ENCODE measurements at regions not wholly inside any gene's neighbourhood (a gene's known extent, or its start where the extent isn't known, plus 50 kb on each side); places are given as distances from the start of the nearest gene placed in this dataset.
"Not testable (repeated sequence)": the region's sequence is repeated elsewhere in the genome, so short reads cannot be mapped to it uniquely, and the experiment has no call there.

- H3K23me2 ChIP-seq (ENCODE audit: low read depth, low read length); CTCF ChIA-PET (ENCODE audit: partially characterized antibody); H2BK15ac ChIP-seq (ENCODE audit: low read length); H3K27ac ChIP-seq (ENCODE audit: low read depth, low read length); H3K79me2 ChIP-seq (ENCODE audit: control insufficient read depth in 1 of 2, insufficient read depth in 2 of 2, low read length in 2 of 2); H2AK5ac ChIP-seq (ENCODE audit: low read depth, low read length); H2BK120ac ChIP-seq (replicated peaks; ENCODE audit: low read depth, low read length); H3K4me2 ChIP-seq (ENCODE audit: insufficient read depth in 1 of 2, low read depth in 2 of 2, low read length in 2 of 2); DNase-seq (ENCODE audit: low read depth in 1 of 2, low spot score in 2 of 2); FAIRE-seq; POLR2A ChIA-PET (ENCODE audit: partially characterized antibody); H3K4ac ChIP-seq (replicated peaks; ENCODE audit: insufficient read length, low read depth, low read length); H4K91ac ChIP-seq (replicated peaks; ENCODE audit: insufficient read length, low read length); H3K23ac ChIP-seq (ENCODE audit: insufficient read length); H4K5ac ChIP-seq (ENCODE audit: insufficient read length, low read depth, low read length); H4K8ac ChIP-seq (ENCODE audit: extremely low read depth, insufficient read depth, low read length); H3K56ac ChIP-seq (replicated peaks; ENCODE audit: insufficient read length, low read depth, low read length); H3K4me3 ChIP-seq (ENCODE audit: extremely low read depth in 1 of 4, insufficient read depth in 2 of 4, low read depth in 3 of 4, low read length in 4 of 4); H3K36me3 ChIP-seq (ENCODE audit: control insufficient read depth in 2 of 4, insufficient read depth in 4 of 4, low read length in 3 of 4); H3K14ac ChIP-seq (ENCODE audit: insufficient read length); H3K79me1 ChIP-seq (ENCODE audit: low read depth, low read length); H2BK12ac ChIP-seq (ENCODE audit: low read depth, low read length); H2AFZ ChIP-seq (ENCODE audit: low read length); H3K4me1 ChIP-seq (replicated peaks in 1 of 4; ENCODE audit: control insufficient read depth in 3 of 4, insufficient read depth in 4 of 4, low read length in 3 of 4); H3K18ac ChIP-seq (ENCODE audit: extremely low read depth, low read length); H3K27me3 ChIP-seq (replicated peaks in 1 of 4; ENCODE audit: control insufficient read depth in 3 of 4, extremely low read depth in 1 of 4, insufficient read depth in 3 of 4, low read length in 3 of 4); H3K9ac ChIP-seq (replicated peaks in 1 of 4; ENCODE audit: extremely low read depth in 1 of 4, low read depth in 3 of 4, low read length in 3 of 4); H2BK20ac ChIP-seq (ENCODE audit: low read length); H2BK5ac ChIP-seq (ENCODE audit: low read depth, low read length); H4K20me1 ChIP-seq (replicated peaks in 1 of 2; ENCODE audit: control insufficient read depth in 1 of 2, insufficient read depth in 2 of 2, low read length in 2 of 2): not testable (repeated sequence)
- 93% methylated on average over 24 of the region's 31 CpGs; no CpG with 5 or more reads in 1 of the 2 experiments for WGBS, 2 experiments (ENCODE audit: extremely low coverage in 1 of 2, insufficient coverage in 1 of 2, insufficient read length in 1 of 2, insufficient replicate concordance in 2 of 2, low coverage in 1 of 2, low lambda C conversion rate in 2 of 2, missing lambda C conversion rate in 1 of 2)
- peaks cover 0 to 22% of the 10 kb centered on the region in 2 experiments; a peak in 2 of 4 replicates for H3K9me3 ChIP-seq (ENCODE audit: insufficient read depth in 2 of 2, low read depth in 1 of 2, low read length in 1 of 2)
Measured at GRCh38 chr2:131834203-131835020, 306.7 kb downstream of the CCDC74A start.

GRCh38 chr2:131835022-131835421 lies 307.3 kb downstream of the CCDC74A start:
- not testable (repeated sequence) for H3K23ac ChIP-seq (ENCODE audit: insufficient read length); H3K27ac ChIP-seq (ENCODE audit: low read depth, low read length); H3K4me3 ChIP-seq (ENCODE audit: extremely low read depth in 1 of 4, insufficient read depth in 2 of 4, low read depth in 3 of 4, low read length in 4 of 4)

More at GRCh38 chr2:131835022-131835421, 307.3 kb downstream of the CCDC74A start:
- H2BK120ac ChIP-seq (replicated peaks; ENCODE audit: low read depth, low read length); H3K4me2 ChIP-seq (ENCODE audit: insufficient read depth in 1 of 2, low read depth in 2 of 2, low read length in 2 of 2); CTCF ChIA-PET (ENCODE audit: partially characterized antibody); H4K5ac ChIP-seq (ENCODE audit: insufficient read length, low read depth, low read length); H4K91ac ChIP-seq (replicated peaks; ENCODE audit: insufficient read length, low read length); H3K4ac ChIP-seq (replicated peaks; ENCODE audit: insufficient read length, low read depth, low read length); H4K8ac ChIP-seq (ENCODE audit: extremely low read depth, insufficient read depth, low read length); DNase-seq (ENCODE audit: low read depth in 1 of 2, low spot score in 2 of 2); H2BK15ac ChIP-seq (ENCODE audit: low read length); H2BK12ac ChIP-seq (ENCODE audit: low read depth, low read length); H3K18ac ChIP-seq (ENCODE audit: extremely low read depth, low read length); H2BK20ac ChIP-seq (ENCODE audit: low read length); H3K79me2 ChIP-seq (ENCODE audit: control insufficient read depth in 1 of 2, insufficient read depth in 2 of 2, low read length in 2 of 2); FAIRE-seq; H3K36me3 ChIP-seq (ENCODE audit: control insufficient read depth in 2 of 4, insufficient read depth in 4 of 4, low read length in 3 of 4); H3K56ac ChIP-seq (replicated peaks; ENCODE audit: insufficient read length, low read depth, low read length); H3K9ac ChIP-seq (replicated peaks in 1 of 4; ENCODE audit: extremely low read depth in 1 of 4, low read depth in 3 of 4, low read length in 3 of 4); H3K27me3 ChIP-seq (replicated peaks in 1 of 4; ENCODE audit: control insufficient read depth in 3 of 4, extremely low read depth in 1 of 4, insufficient read depth in 3 of 4, low read length in 3 of 4); H2AFZ ChIP-seq (ENCODE audit: low read length); H2AK5ac ChIP-seq (ENCODE audit: low read depth, low read length); H3K4me1 ChIP-seq (replicated peaks in 1 of 4; ENCODE audit: control insufficient read depth in 3 of 4, insufficient read depth in 4 of 4, low read length in 3 of 4); H3K14ac ChIP-seq (ENCODE audit: insufficient read length); H3K23me2 ChIP-seq (ENCODE audit: low read depth, low read length); POLR2A ChIA-PET (ENCODE audit: partially characterized antibody); H2BK5ac ChIP-seq (ENCODE audit: low read depth, low read length); H4K20me1 ChIP-seq (replicated peaks in 1 of 2; ENCODE audit: control insufficient read depth in 1 of 2, insufficient read depth in 2 of 2, low read length in 2 of 2); H3K79me1 ChIP-seq (ENCODE audit: low read depth, low read length): not testable (repeated sequence)
- 90% methylated on average over 6 of the region's 9 CpGs; no CpG with 5 or more reads in 1 of the 2 experiments for WGBS, 2 experiments (ENCODE audit: extremely low coverage in 1 of 2, insufficient coverage in 1 of 2, insufficient read length in 1 of 2, insufficient replicate concordance in 2 of 2, low coverage in 1 of 2, low lambda C conversion rate in 2 of 2, missing lambda C conversion rate in 1 of 2)
- H3K9me3 ChIP-seq (ENCODE audit: insufficient read depth in 2 of 2, low read depth in 1 of 2, low read length in 1 of 2): peaks cover 0 to 16% of the 10 kb centered on the region in 2 experiments; a peak in 2 of 4 replicates
